Activated T-helper 17 cell treated with anti-CD3 and anti-CD28 coated beads, Interleukin-2, amount 50 U/mL, for 72 hours (primary cell): ENCODE measurements at regions not wholly inside any gene's neighbourhood (a gene's known extent, or its start where the extent isn't known, plus 50 kb on each side); places are given as distances from the start of the nearest gene placed in this dataset.
"Not testable (repeated sequence)": the region's sequence is repeated elsewhere in the genome, so short reads cannot be mapped to it uniquely, and the experiment has no call there.

Source experiments
- ATAC-seq: fragments of 150-1000 bp; cut with Tn5 transposase; replicated peaks from 2 replicates; pipeline ENCODE4 v1.10.0; 2021; ENCODE audit warnings: mild to moderate bottlenecking, moderate library complexity
- H3K27ac Mint-ChIP-seq: one replicate; pipeline ENCODE4 v1.8.0; 2022; ENCODE audit warnings: mixed read lengths
- H3K27me3 Mint-ChIP-seq: one replicate; pipeline ENCODE4 v1.8.0; 2022; ENCODE audit warnings: mixed read lengths
- H3K36me3 Mint-ChIP-seq: one replicate; pipeline ENCODE4 v1.8.0; 2022; ENCODE audit warnings: low read depth, mild to moderate bottlenecking, mixed read lengths
- H3K4me1 Mint-ChIP-seq: one replicate; pipeline ENCODE4 v1.8.0; 2022; ENCODE audit warnings: mixed read lengths
- H3K4me3 Mint-ChIP-seq: one replicate; pipeline ENCODE4 v1.8.0; 2022; ENCODE audit warnings: mild to moderate bottlenecking, mixed read lengths
- H3K9me3 Mint-ChIP-seq: one replicate; pipeline ENCODE4 v1.8.0; 2022; ENCODE audit warnings: mixed read lengths

- H3K36me3 Mint-ChIP-seq, result no peaks in the 10 kb centered on the region
- H3K27ac Mint-ChIP-seq, result no peak overlapping the region
- H3K9me3 Mint-ChIP-seq, result peaks cover 15% of the 10 kb centered on the region
- H3K4me3 Mint-ChIP-seq, result no peak overlapping the region
- no peak for ATAC-seq
- no peaks in the 10 kb centered on the region for H3K4me1 Mint-ChIP-seq
- no peaks in the 10 kb centered on the region for H3K27me3 Mint-ChIP-seq
Observed at GRCh38 chr3:35081899-35082298, 557.4 kb upstream of the ARPP21 start.

GRCh38 chr3:35088943-35089342, 550.4 kb upstream of the ARPP21 start:
- Mint-ChIP-seq H3K4me1 (no peaks in the 10 kb centered on the region), H3K36me3 (no peaks in the 10 kb centered on the region), H3K4me3 (no peak overlapping the region), H3K27ac (no peak overlapping the region), H3K27me3 (no peaks in the 10 kb centered on the region), H3K9me3 (peaks cover 43% of the 10 kb centered on the region)
- ATAC-seq, result no peak

- no peaks in the 10 kb centered on the region for H3K4me1 Mint-ChIP-seq
- no peak for ATAC-seq
- H3K27me3 Mint-ChIP-seq, result no peaks in the 10 kb centered on the region
- H3K4me3 Mint-ChIP-seq, result no peak overlapping the region
- H3K36me3 Mint-ChIP-seq, result no peaks in the 10 kb centered on the region
- peaks cover 13% of the 10 kb centered on the region for H3K9me3 Mint-ChIP-seq
- H3K27ac Mint-ChIP-seq, result no peak overlapping the region
Observed at GRCh38 chr3:35114686-35115085, 524.6 kb upstream of the ARPP21 start.

GRCh38 chr3:35120026-35120425, 519.3 kb upstream of the ARPP21 start:
- H3K27ac Mint-ChIP-seq, result no peak overlapping the region
- H3K4me1 Mint-ChIP-seq, result no peaks in the 10 kb centered on the region
- H3K4me3 Mint-ChIP-seq, result no peak overlapping the region
- peaks cover 10% of the 10 kb centered on the region for H3K9me3 Mint-ChIP-seq
- no peaks in the 10 kb centered on the region for H3K27me3 Mint-ChIP-seq
- ATAC-seq, result no peak
- H3K36me3 Mint-ChIP-seq, result no peaks in the 10 kb centered on the region

GRCh38 chr3:35137612-35138011, 501.7 kb upstream of the ARPP21 start:
- Mint-ChIP-seq H3K27ac (no peak overlapping the region), H3K4me1 (no peaks in the 10 kb centered on the region), H3K27me3 (no peaks in the 10 kb centered on the region), H3K4me3 (no peak overlapping the region), H3K9me3 (peaks cover 7% of the 10 kb centered on the region), H3K36me3 (no peaks in the 10 kb centered on the region)
- ATAC-seq, result no peak

- no peaks in the 10 kb centered on the region for H3K27me3 Mint-ChIP-seq
- no peak for ATAC-seq
- H3K36me3 Mint-ChIP-seq, result no peaks in the 10 kb centered on the region
- no peak overlapping the region for H3K4me3 Mint-ChIP-seq
- no peak overlapping the region for H3K27ac Mint-ChIP-seq
- no peaks in the 10 kb centered on the region for H3K4me1 Mint-ChIP-seq
- H3K9me3 Mint-ChIP-seq, result peaks cover 4% of the 10 kb centered on the region
Observed at GRCh38 chr3:35141406-35141805, 497.9 kb upstream of the ARPP21 start.

- H3K36me3 Mint-ChIP-seq, result no peaks in the 10 kb centered on the region
- no peak for ATAC-seq
- no peaks in the 10 kb centered on the region for H3K27me3 Mint-ChIP-seq
- no peaks in the 10 kb centered on the region for H3K4me1 Mint-ChIP-seq
- H3K9me3 Mint-ChIP-seq, result peaks cover 11% of the 10 kb centered on the region
- H3K4me3 Mint-ChIP-seq, result no peak overlapping the region
- no peak overlapping the region for H3K27ac Mint-ChIP-seq
Observed at GRCh38 chr3:35144011-35144410, 495.3 kb upstream of the ARPP21 start.

GRCh38 chr3:35146256-35147035, 492.9 kb upstream of the ARPP21 start:
- H3K4me1 Mint-ChIP-seq, H3K27me3 Mint-ChIP-seq, H3K9me3 Mint-ChIP-seq, H3K4me3 Mint-ChIP-seq, ATAC-seq, H3K27ac Mint-ChIP-seq, H3K36me3 Mint-ChIP-seq: not testable (repeated sequence)

GRCh38 chr3:35183927-35184675, 455.2 kb upstream of the ARPP21 start:
- no peaks in the 10 kb centered on the region for H3K27me3 Mint-ChIP-seq
- H3K4me3 Mint-ChIP-seq, result no peak overlapping the region
- H3K4me1 Mint-ChIP-seq, result no peaks in the 10 kb centered on the region
- no peaks in the 10 kb centered on the region for H3K36me3 Mint-ChIP-seq
- no peak overlapping the region for H3K27ac Mint-ChIP-seq
- ATAC-seq, result no peak
- peaks cover 25% of the 10 kb centered on the region for H3K9me3 Mint-ChIP-seq

- Mint-ChIP-seq H3K4me3 (no peak overlapping the region), H3K27me3 (no peaks in the 10 kb centered on the region), H3K27ac (no peak overlapping the region), H3K9me3 (peaks cover 25% of the 10 kb centered on the region), H3K36me3 (no peaks in the 10 kb centered on the region), H3K4me1 (no peaks in the 10 kb centered on the region)
- no peak for ATAC-seq
Observed at GRCh38 chr3:35184775-35185174, 454.6 kb upstream of the ARPP21 start.

GRCh38 chr3:35187908-35188307, 451.4 kb upstream of the ARPP21 start:
- no peak for ATAC-seq
- Mint-ChIP-seq H3K9me3 (peaks cover 17% of the 10 kb centered on the region), H3K36me3 (no peaks in the 10 kb centered on the region)

GRCh38 chr3:35194666-35195065, 444.7 kb upstream of the ARPP21 start:
- Mint-ChIP-seq H3K27me3 (no peaks in the 10 kb centered on the region), H3K9me3 (peaks cover 6% of the 10 kb centered on the region), H3K4me1 (no peaks in the 10 kb centered on the region), H3K27ac (no peak overlapping the region), H3K4me3 (no peak overlapping the region), H3K36me3 (no peaks in the 10 kb centered on the region)
- ATAC-seq, result no peak

More at GRCh38 chr3:35187908-35188307, 451.4 kb upstream of the ARPP21 start:
- no peak overlapping the region for H3K27ac Mint-ChIP-seq
- H3K4me3 Mint-ChIP-seq, result no peak overlapping the region
- no peaks in the 10 kb centered on the region for H3K4me1 Mint-ChIP-seq
- no peaks in the 10 kb centered on the region for H3K27me3 Mint-ChIP-seq

GRCh38 chr3:35198857-35199256, 440.5 kb upstream of the ARPP21 start:
- Mint-ChIP-seq H3K27me3 (no peaks in the 10 kb centered on the region), H3K4me1 (no peaks in the 10 kb centered on the region), H3K4me3 (no peak overlapping the region), H3K27ac (no peak overlapping the region), H3K36me3 (no peaks in the 10 kb centered on the region), H3K9me3 (peaks cover 14% of the 10 kb centered on the region)
- ATAC-seq, result no peak

GRCh38 chr3:35200056-35200455, 439.3 kb upstream of the ARPP21 start:
- no peak for ATAC-seq
- H3K27me3 Mint-ChIP-seq, result no peaks in the 10 kb centered on the region
- no peak overlapping the region for H3K27ac Mint-ChIP-seq
- H3K4me3 Mint-ChIP-seq, result no peak overlapping the region
- peaks cover 14% of the 10 kb centered on the region for H3K9me3 Mint-ChIP-seq
- H3K4me1 Mint-ChIP-seq, result no peaks in the 10 kb centered on the region
- H3K36me3 Mint-ChIP-seq, result no peaks in the 10 kb centered on the region

- H3K4me1 Mint-ChIP-seq, result no peaks in the 10 kb centered on the region
- no peak overlapping the region for H3K27ac Mint-ChIP-seq
- H3K4me3 Mint-ChIP-seq, result no peak overlapping the region
- no peak for ATAC-seq
- H3K27me3 Mint-ChIP-seq, result no peaks in the 10 kb centered on the region
- peaks cover 17% of the 10 kb centered on the region for H3K9me3 Mint-ChIP-seq
- no peaks in the 10 kb centered on the region for H3K36me3 Mint-ChIP-seq
Observed at GRCh38 chr3:35201211-35201610, 438.1 kb upstream of the ARPP21 start.
